ENCODE measurements at regions not wholly inside any gene's neighbourhood (a gene's known extent, or its start where the extent isn't known, plus 50 kb on each side); places are given as distances from the start of the nearest gene placed in this dataset.
"Not testable (repeated sequence)": the region's sequence is repeated elsewhere in the genome, so short reads cannot be mapped to it uniquely, and the experiment has no call there.

DNA sequence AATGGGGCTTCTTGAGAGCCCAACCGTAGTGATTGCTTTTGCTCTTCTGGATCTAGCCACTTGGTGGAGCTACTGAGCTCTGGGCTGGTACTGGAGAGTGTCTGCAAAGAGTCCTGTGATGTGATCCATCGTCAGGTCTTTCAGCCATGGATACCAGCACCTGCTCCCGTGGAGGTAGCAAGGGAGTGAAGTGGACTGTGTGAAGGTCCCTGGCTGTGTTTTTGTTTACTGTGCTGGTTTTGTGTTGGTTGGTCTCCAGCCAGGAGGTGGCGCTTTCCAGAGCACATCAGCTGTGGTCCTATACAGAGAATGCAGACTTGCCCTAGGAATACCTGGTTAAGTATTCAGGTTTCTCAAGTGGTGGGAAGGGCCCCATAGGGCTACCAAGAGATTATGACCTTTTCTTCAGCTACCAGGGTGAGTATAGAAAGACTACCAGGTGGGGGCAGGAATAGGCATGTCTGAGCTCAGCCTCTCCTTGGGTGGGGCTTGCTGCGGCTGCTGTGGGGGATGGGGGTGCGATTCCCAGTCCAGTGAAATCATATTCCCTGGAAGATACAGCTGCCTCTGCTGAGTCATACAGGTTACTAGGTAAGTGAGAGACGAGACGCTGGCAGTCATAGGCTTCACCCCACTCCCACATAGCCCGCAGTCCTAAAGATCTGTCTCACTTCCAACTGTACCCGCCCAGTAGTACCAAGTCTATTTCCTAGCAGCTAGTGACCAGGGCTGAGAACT is 733.7 kb downstream of the ZNF385D start:
- no peak for FAIRE-seq

DNA sequence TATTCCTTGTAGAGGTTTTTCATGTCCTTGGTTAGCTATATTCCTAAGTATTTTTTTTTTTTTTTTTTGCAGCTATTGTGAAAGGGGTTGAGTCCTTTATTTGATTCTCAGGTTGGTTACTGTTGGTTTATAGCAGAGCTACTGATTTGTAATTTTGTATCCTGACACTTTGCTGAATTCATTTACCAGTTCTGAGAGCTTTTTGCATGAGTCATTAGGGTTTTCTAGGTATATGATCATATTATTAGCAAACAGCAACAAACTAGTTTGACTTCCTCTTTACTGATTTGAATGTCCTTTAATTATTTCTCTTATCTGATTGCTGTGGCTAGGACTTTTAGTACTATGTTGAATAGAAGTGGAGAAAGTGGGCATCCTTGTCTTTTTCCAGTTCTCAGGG is 737.4 kb downstream of the ZNF385D start:
- no peak for FAIRE-seq

DNA sequence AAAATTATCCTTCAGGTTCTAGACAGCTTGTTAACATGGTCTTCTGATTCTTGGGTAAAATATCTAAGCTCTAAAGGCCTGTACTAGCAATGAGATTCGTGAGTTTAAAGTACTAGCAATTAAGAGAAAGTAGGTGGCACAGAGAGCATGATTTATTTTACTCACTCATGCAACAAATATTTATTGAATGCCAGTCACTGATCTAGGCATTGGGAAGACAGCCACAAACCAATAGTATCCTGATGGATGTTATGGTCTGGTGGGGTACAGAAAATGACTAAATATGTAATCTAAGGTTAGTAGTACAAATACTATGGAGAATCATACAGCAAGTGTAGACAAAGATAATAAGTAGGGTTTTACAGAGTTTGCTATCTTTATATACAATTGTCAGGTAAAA is 751.3 kb downstream of the ZNF385D start:
- FAIRE-seq, result no peak

DNA sequence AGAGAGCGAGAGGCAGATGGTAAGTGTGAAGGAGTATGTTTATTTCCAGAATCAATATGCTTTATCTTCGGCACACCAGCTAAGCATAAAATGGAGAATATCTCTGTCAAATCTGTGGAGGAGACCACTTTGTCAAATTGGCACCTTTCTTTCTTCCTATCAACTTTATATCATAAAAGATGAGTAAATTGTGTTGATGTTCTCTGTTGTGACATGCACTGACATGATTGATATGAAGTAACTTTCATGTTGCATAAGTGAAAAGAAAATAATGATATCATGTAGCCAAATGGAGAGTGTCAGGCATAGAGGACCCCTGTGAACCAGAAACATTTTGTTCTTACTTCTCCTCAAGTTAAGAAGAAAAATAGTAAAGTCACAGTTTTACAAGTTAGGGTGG is 753.8 kb downstream of the ZNF385D start:
- no peak for FAIRE-seq

DNA sequence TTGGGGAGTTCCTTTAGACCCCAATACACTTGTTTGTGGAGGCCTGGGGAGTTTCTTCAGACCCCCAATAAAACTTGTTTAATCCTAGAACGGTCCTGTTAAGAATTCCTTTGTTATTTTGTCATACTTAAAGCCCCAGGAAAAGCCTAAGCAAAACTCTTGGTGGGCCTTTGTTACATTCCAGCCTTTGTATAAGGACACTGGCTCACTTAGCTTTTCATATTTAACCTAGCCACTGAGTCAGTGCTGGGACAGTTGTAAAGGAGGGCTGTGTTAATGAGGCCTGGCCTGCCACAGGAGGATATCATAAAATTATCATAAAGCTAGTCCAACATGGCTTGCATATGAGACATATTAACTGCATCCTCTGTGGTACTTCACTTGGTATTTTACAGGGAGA is 760.1 kb downstream of the ZNF385D start:
- no peak for FAIRE-seq

DNA sequence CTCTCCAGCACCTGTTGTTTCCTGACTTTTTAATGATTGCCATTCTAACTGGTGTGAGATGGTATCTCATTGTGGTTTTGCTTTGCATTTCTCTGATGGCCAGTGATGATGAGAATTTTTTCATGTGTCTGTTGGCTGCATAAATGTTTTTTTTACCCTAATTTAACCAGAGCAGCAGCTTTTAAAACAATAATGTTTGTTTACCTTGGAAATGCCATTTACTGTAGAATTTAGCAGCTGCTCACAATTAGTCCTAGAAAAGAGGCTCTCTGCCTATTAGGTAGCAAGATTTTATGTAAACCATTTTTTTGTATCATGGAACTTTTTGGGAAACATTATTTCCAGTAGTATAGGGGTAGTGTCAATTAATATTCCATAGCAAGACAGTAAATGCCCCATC is 761.4 kb downstream of the ZNF385D start:
- FAIRE-seq, result not testable (repeated sequence)

DNA sequence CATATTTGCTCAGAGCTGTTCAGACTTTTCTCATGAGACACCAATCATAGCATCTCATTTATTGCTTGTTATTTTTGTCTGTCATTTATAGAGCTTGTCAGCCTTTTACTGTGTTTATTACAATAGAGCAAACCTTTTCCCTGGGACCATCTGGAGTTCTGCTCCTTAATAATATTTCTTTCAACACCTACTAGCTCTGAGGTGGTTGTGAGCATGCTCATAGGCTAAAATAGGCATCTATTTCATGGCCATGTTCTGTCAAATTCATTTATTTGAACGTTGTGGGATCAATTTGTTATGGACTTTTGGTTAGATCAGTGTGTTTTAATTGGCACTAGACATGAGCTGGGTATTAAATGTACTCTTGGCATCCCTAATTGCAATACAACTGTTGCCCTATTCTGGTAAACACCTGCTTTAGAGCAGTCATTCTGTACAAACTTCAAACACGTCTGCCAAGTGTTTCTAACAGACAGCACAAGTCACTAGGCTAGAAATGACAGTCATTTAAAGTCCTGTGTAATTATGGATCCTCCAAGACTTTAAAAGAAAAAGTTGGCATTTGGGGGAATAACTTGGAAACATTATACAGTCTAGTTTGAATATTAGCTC is 766.3 kb downstream of the ZNF385D start:
- no peak for FAIRE-seq

DNA sequence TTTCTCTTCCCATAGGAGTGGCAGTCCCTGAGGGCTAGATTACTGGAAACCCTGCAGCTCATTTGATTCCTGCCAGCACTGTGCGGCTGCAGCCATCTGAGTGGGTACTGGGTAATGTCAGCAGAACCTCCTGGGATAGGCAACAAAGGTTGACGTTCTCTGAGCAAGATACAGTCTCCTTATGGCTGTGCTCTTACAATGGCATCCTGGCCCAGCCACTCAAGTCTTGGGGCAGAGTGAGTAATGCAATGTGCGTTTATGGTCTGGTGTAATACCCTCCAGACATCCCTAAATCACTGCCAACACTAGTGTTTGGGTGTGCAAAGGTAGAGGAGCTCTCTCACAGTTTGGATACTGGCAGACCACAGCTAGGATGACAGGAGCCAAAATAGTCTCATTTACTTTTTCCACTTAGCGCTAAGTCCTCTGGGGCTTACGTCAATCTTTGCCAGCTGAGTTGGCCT is 775.8 kb downstream of the ZNF385D start:
- FAIRE-seq, result no peak

DNA sequence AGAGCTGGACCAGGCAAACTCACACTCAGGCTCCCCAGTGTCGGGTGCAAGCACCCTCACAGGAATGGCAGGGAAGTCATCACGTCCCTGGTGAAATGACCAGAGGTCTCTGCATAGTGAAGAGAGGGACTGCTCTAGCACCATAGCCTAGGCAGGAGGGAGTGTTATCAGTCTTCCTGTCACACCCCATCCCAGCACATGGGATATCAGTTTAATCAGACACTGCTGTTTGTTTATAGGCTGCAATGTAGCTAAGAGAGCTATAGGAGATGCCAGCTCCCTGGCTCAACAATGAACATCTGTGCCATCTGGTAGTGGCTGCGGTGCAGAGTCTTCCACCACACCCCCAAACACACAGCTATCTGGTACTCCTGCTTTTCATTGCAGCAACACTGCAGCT is 776.6 kb downstream of the ZNF385D start:
- FAIRE-seq, result no peak

DNA sequence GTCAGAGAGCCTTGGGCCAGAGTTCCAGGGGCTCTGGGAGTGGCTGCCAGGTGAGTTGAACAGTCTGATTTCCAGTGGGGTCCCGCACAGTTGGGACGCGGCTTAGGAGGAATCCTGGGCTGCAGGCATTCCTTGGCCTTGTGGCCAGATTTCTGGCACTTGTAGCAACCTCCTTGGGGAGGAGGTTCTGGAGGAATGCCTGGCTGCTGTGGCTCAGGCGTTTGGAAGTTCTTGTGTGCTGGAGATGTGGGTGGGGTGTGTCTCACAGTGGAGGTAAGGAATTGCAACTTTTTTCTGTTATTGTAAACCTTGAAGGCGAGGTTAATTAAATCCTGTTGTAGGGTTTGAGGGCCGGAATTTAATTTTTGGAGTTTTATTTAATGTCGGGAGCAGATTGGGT is 780.2 kb downstream of the ZNF385D start:
- FAIRE-seq, result not testable (repeated sequence)

DNA sequence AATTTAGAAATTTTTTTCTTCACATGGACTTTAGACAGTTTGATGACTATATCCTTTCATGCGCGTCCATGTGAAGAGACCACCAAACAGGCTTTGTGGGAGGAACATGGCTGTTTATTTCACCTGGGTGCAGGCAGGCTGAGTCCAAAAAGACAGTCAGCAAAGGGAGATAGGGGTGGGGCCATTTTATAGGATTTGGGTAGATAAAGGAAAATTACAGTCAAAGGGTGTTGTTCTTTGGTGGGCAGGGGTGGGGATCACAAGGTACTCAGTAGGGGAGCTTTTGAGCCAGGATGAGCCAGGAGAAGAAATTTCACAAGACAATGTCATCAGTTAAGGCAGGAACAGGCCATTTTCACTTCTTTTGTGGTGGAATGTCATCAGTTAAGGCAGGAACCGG is 781.5 kb upstream of the SGO1 start:
- not testable (repeated sequence) for FAIRE-seq

DNA sequence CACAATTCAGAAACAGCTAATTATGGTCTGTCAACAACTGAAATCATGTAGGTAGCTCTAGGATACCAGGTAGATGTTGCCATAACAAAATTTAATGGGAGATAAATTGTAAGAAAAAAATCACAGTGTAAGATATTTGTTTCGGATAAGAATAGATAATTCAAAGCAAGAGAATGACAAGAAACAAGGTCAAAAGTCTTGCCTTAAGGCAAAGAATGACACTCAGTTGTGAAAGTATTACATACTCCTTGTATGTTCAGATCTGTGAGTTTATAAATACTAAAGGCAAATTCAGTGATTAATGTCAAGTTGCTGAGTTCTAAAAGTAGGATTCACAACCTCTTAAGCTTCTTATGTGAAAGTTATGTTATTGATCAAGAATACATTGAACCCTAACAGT is 772.2 kb upstream of the SGO1 start:
- FAIRE-seq, result no peak

DNA sequence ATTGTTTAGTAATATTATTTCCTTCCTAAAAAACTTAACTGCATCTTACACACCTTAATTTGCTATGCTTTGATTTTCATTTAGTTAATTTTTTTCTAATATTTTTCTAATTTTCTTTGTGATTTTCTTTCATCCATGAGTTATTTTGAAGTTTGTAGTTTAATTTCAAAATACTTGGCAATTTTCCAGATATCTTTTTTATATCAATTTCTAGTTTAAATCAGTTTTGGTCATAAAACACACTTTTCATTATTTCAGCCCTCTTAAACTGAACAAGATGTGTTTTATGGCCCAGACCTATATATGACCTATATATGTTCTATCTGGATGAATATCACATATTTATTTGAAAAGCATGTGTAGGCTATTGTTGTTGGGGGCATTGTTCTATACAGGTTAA is 759.9 kb upstream of the SGO1 start:
- no peak for FAIRE-seq

DNA sequence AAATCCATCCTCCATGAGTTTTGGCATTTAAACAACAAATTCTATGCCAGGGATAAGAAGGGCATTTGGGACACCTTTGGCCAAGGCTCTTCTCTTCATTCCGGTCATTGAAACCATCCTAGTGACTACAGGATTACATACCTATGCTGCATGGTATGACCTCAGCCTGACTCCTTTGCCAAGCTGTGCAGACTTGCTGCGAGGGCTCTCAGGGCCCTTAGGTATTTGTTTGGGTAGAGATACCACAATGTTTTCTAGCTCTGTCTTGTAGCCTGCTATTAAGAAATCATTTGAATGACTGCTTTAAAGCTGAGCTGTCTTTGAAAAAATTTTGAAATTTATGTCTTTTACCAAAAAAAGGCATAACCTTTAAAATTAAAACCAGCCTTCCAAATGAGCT is 749.8 kb upstream of the SGO1 start:
- FAIRE-seq, result no peak

DNA sequence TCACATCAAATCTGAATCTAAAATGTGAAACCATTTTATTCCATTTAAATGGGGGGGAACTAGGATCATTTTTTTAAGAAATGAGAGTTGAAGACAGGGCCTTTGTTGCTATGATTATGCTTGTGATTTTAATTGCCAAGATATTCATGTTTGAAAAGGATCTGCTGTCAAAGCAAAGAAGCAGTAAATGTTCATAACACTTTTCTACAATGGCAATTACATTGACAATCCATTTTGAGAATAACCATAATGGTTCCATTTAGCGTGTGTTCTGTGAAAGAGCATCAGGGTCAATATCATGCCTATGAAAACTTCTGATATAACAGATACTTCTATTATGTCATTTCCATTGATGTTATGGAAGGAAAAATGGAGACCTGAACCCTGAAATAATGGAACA is 745.8 kb upstream of the SGO1 start:
- no peak for FAIRE-seq

DNA sequence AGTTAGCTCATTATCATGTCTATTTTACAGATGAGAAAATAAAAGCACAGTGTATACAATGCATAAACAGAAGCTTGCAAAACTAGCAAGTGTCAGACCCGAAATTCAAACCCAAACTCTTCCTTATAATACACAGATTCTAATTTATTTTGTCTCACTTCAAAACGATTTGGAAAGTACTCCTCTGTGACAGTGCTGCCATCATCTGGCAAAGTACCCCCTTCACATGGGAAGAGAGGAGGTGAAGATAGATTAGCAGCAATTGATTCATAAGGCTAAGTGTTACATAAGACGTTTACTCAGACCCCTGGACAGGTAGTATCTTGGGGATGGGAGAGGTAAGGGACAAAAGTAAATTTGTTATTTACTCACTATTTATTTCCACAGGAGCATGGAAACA is 744.0 kb upstream of the SGO1 start:
- no peak for FAIRE-seq

DNA sequence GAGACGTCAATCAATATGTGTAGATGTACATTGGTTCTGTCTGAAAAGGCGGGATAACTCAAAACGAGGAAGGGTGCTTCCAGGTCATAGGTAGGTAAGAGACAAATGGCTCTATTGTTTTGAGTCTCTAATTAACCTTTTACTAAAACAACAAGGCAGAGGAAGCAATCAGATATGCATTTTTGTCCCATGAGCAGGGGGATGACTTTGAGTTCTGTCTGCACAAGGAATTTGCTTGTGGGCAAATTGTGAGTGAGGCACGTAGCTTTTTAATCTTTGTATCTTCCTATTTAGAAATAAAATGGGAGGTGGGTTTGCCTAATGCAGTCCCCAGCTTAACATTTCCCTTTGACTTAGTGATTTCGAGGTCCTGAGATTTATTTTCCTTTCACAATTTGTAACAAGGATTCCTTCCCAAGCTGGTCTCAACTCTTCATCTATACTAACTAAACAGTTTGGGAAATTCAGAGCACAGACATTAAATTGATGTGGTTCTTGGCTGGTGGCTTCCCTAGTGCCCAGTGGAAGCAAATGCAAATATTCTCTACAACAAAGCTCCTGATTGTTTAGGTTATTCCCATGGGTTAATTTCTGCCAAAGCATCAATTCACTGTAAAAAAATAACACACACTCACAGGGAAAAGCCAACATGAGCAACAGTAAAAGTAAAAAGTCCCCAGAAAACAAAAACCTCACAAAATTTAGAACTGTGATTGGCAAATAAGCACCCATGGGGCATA is 738.8 kb upstream of the SGO1 start:
- FAIRE-seq, result no peak

DNA sequence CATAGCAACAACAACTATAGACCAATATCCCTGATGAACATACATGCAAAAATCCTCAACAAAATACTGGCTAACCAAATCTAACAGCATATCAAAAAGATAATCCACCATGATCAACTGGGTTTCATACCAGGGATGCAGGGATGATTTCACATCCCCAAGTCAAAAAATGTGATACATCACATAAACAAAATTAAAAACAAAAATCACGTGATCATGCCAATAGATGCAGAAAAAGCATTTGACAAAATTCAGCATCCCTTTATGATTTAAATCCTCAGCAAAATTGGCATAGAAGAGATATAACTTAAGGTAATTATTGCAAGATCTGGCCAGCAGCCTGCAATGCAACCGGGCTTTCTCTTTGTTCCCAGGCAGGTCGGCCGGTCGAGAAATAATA is 735.1 kb upstream of the SGO1 start:
- not testable (repeated sequence) for FAIRE-seq

DNA sequence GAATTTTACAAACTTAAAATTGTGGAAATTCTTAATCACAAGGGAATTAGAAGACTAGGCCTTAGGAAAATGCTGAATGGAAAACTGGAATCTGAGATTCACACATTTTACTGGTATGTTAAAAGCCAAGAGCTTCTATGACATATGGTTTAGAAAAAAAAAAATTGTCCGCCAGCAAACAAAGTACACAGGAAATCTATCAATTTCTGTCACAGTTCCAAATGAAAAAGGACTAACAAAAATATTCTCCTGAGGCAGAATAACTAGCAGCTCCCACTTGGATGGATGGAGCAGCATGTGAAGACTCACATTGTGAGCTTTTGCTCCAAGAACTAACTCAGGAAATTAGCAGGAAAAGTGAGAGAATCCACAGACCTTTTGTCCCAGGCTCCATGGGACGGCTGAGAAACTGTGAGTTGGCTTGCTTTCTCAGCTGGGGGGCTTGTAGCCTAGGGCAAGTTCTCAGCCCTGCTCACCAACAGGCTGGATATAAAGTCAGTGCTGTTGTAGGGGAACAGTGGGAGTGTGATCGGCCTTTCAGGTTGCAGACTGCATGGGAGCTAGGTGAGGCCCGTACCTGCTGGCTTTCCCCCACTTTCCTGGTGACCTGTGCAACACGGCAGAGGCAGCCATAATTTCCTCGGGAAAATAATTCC is 731.1 kb upstream of the SGO1 start:
- FAIRE-seq, result no peak

DNA sequence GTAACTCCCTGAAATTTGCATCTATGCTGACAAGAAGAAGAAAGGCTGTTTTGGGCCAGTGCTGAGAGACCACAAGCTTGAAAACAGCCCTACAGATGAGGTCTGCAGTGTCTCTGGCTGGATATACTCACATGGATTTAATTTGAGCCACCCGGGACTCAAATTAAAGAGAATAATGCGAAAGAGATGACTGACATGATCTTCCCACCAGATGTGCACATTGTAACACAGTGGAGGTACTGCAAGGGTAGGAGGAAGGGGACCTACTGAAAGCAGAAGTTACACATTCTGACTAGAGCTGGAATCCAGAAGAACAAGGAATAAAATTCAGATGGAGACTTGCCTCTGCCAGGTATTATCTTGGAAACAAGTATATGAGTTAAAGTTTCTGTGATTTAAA is 728.3 kb upstream of the SGO1 start:
- FAIRE-seq, result no peak

DNA sequence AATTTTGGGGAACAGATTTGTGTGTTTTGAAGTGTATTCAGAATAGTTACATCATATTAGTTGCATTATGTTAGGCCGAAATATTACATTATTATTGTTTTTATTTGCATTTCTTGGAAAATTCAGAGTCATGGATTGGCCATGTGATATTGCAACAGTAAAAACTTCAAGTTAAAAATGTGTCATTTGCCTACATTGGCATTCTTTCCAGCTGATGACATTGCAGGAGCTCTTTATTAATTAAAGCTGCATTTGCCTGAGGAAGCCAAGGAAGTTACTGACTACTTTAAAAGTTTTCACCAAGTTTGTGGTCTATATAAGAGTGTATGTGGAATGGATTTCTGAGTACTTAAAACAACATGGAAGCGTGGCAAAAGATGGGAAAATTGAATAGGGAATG is 726.4 kb upstream of the SGO1 start:
- no peak for FAIRE-seq

DNA sequence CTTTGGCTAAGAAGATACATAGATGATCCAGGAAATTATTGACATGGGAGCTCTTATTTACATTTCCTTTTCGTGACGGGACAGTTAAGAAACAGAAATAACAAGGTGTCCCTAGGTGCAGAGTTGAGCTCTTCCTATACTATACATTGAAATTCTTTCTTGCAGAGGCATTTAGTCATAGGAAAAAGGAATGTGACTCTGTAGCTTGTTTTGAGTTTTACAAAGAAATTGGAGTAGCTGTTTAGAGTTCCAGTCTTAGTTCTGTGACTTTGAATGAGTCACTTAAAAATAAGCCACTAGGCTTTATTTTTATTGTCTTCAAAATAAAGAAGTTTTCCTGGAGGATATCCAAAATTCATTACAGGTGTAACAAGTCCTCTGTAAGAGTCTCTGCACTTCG is 723.5 kb upstream of the SGO1 start:
- no peak for FAIRE-seq

DNA sequence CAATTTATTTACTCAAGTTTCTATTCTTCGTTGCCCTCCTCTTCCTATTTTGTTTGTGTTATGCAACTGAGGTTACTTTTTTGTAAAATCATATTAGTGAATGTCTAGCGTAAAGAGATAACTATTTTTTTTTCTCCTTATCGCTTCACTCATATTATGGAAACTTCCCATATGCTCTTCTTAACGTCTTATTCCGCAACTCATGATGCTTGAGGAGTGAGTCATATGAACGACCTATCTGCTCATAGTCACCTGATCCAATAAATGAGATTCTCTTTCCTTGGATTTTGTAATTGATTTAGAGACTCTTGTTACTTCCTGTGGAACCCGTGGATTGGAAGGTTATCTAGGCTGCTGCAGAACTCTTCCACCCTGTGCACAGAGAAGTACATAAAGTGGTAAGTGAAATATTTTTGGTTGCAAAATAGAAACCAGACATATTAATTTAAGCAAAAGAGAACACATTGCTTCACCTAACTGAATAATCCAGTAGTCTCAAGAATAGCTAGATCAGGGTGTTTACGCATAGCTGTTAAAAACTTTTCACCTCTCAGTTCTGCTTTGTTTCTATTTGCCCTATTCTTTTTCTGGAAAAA is 719.3 kb upstream of the SGO1 start:
- FAIRE-seq, result no peak
